Kidney capillary endothelial cell (primary cell): ENCODE measurements at regions not wholly inside any gene's neighbourhood (a gene's known extent, or its start where the extent isn't known, plus 50 kb on each side); places are given as distances from the start of the nearest gene placed in this dataset.

ENCODE experiments used
- DNase-seq: peaks from one replicate; pipeline ENCODE4 v3.0.0-alpha.2; 2018; ENCODE audit warnings: low spot score

GRCh38 chr12:115423546-115423987 lies 739.6 kb upstream of the TBX3 start:
- no peak for DNase-seq

GRCh38 chr12:115422845-115423545 lies 739.0 kb upstream of the TBX3 start:
- no peak for DNase-seq

GRCh38 chr12:115421796-115422709 lies 738.1 kb upstream of the TBX3 start:
- no peak for DNase-seq

- no peak for DNase-seq
Measured at GRCh38 chr12:115421350-115421749, 737.4 kb upstream of the TBX3 start.

- no peak for DNase-seq
Measured at GRCh38 chr12:115419145-115419646, 735.2 kb upstream of the TBX3 start.

GRCh38 chr12:115417610-115418009 lies 733.6 kb upstream of the TBX3 start:
- DNase-seq: no peak

GRCh38 chr12:115416869-115417268 lies 732.9 kb upstream of the TBX3 start:
- DNase-seq: no peak

- no peak for DNase-seq
Measured at GRCh38 chr12:115413626-115414025, 729.7 kb upstream of the TBX3 start.

GRCh38 chr12:115412831-115413230 lies 728.9 kb upstream of the TBX3 start:
- no peak for DNase-seq

- peak; percentile 6 for DNase-seq
Measured at GRCh38 chr12:115411121-115411520, 727.1 kb upstream of the TBX3 start.

GRCh38 chr12:115408642-115409041 lies 724.7 kb upstream of the TBX3 start:
- no peak for DNase-seq

GRCh38 chr12:115407723-115408122 lies 723.7 kb upstream of the TBX3 start:
- DNase-seq: no peak

GRCh38 chr12:115407036-115407435 lies 723.1 kb upstream of the TBX3 start:
- DNase-seq: no peak

- no peak for DNase-seq
Measured at GRCh38 chr12:115405471-115405860, 721.5 kb upstream of the TBX3 start.

- peak; percentile 68 for DNase-seq
Measured at GRCh38 chr12:115404761-115405470, 720.9 kb upstream of the TBX3 start.

GRCh38 chr12:115403689-115404088 lies 719.7 kb upstream of the TBX3 start:
- DNase-seq: no peak

- no peak for DNase-seq
Measured at GRCh38 chr12:115403253-115403652, 719.3 kb upstream of the TBX3 start.

GRCh38 chr12:115402443-115403180 lies 718.6 kb upstream of the TBX3 start:
- DNase-seq: no peak

GRCh38 chr12:115401761-115402160 lies 717.8 kb upstream of the TBX3 start:
- DNase-seq: no peak

GRCh38 chr12:115400011-115400410 lies 716.0 kb upstream of the TBX3 start:
- DNase-seq: no peak

- DNase-seq: no peak
Measured at GRCh38 chr12:115398311-115398781, 714.4 kb upstream of the TBX3 start.

- no peak for DNase-seq
Measured at GRCh38 chr12:115396567-115396966, 712.6 kb upstream of the TBX3 start.
